SU-DHL-6 (cell line): ENCODE measurements at regions not wholly inside any gene's neighbourhood (a gene's known extent, or its start where the extent isn't known, plus 50 kb on each side); places are given as distances from the start of the nearest gene placed in this dataset.

Source experiments
- H2AFZ ChIP-seq: fragments of 200-600 bp; sonication (generic); 2 replicates; pipeline ENCODE4 v1.6.1; 2014; ENCODE audit warnings: low read depth, mild to moderate bottlenecking, moderate library complexity, mixed read lengths, antibody characterized with exemption, low read length; ENCODE audit not compliant: severe bottlenecking
- H3F3A ChIP-seq: fragments of 200-600 bp; shearing (Covaris generic); 2 replicates; pipeline ENCODE4 v1.6.0; 2016; ENCODE audit warnings: antibody characterized with exemption, mild to moderate bottlenecking; ENCODE audit not compliant: insufficient read depth
- H3K27ac ChIP-seq: fragments of 200-600 bp; sonication (generic); 2 replicates; pipeline ENCODE4 v1.5.1; 2016; ENCODE audit warnings: low read depth, mild to moderate bottlenecking, low read length, moderate library complexity, mixed read lengths
- H3K27me3 ChIP-seq: fragments of 200-600 bp; sonication (generic), shearing (Covaris generic); 2 replicates; pipeline ENCODE4 v1.6.0; 2014; ENCODE audit warnings: mild to moderate bottlenecking, low read length
- H3K36me3 ChIP-seq: fragments of 200-600 bp; sonication (generic); 2 replicates; pipeline ENCODE4 v1.6.1; 2014; ENCODE audit warnings: mild to moderate bottlenecking, low read length, mixed read lengths
- H3K4me2 ChIP-seq: fragments of 300-600, 200-600 bp; shearing (Covaris generic), sonication (generic); 2 replicates; pipeline ENCODE4 v1.6.0; 2014; ENCODE audit warnings: low read length, low read depth, mild to moderate bottlenecking; ENCODE audit not compliant: poor library complexity, severe bottlenecking
- H3K4me3 ChIP-seq: fragments of 200-600 bp; sonication (generic); 2 replicates; pipeline ENCODE4 v1.5.1; 2014; ENCODE audit warnings: antibody characterized with exemption, low read length, mild to moderate bottlenecking, mixed read lengths; ENCODE audit not compliant: insufficient read depth, poor library complexity, severe bottlenecking
- H3K79me2 ChIP-seq: fragments of 200-600 bp; sonication (generic); 2 replicates; pipeline ENCODE4 v1.6.1; 2014; ENCODE audit warnings: mild to moderate bottlenecking, low read length, moderate library complexity; ENCODE audit not compliant: insufficient read depth
- H3K9ac ChIP-seq: fragments of 200-600 bp; sonication (generic); 2 replicates; pipeline ENCODE4 v1.7.0; 2014; ENCODE audit warnings: mild to moderate bottlenecking, low read length
- H3K9me2 ChIP-seq: fragments of 200-600 bp; sonication (generic); replicated peaks from 2 replicates; pipeline ENCODE4 v1.6.1; 2014; ENCODE audit warnings: low read length; ENCODE audit not compliant: insufficient read depth
- H3K9me3 ChIP-seq: fragments of 200-600 bp; sonication (generic); 2 replicates; pipeline ENCODE4 v1.6.1; 2014; ENCODE audit warnings: low read length, mixed read lengths; ENCODE audit not compliant: insufficient read depth
- H4K20me1 ChIP-seq: fragments of 200-600 bp; sonication (generic); 2 replicates; pipeline ENCODE4 v1.6.1; 2014; ENCODE audit warnings: low read depth, mild to moderate bottlenecking, antibody characterized with exemption, low read length, moderate library complexity, mixed read lengths
- EZH2phosphoT487 ChIP-seq: fragments of 200-600 bp; sonication (generic), shearing (Covaris generic); conservative IDR thresholded peaks from 2 replicates; pipeline ENCODE4 v1.6.1; 2018; ENCODE audit warnings: mild to moderate bottlenecking, antibody characterized with exemption, low read length, moderate library complexity, mixed read lengths
- TF ChIP-seq, protein P1 (sequence below): fragments of 200-600 bp; sonication (generic); IDR thresholded peaks from one replicate; pipeline ENCODE4 v1.5.1; 2017; ENCODE audit warnings: antibody characterized with exemption, mild to moderate bottlenecking, low read length, moderate library complexity; ENCODE audit not compliant: insufficient read depth, poor library complexity, severe bottlenecking

- Histone ChIP-seq H3K27me3 (no peaks in the 10 kb centered on the region), H2AFZ (no peak overlapping the region), H3K4me3 (no peak overlapping the region), H3K27ac (no peak overlapping the region), H3K4me2 (no peak overlapping the region), H4K20me1 (no peaks in the 10 kb centered on the region), H3K36me3 (no peaks in the 10 kb centered on the region), H3K9me2 (no peaks in the 10 kb centered on the region), H3K79me2 (no peaks in the 10 kb centered on the region), H3K9me3 (no peaks in the 10 kb centered on the region), H3F3A (no peaks in the 10 kb centered on the region), H3K9ac (no peak overlapping the region)
- no peak for TF ChIP-seq EZH2phosphoT487
- TF ChIP-seq, protein P1, sequence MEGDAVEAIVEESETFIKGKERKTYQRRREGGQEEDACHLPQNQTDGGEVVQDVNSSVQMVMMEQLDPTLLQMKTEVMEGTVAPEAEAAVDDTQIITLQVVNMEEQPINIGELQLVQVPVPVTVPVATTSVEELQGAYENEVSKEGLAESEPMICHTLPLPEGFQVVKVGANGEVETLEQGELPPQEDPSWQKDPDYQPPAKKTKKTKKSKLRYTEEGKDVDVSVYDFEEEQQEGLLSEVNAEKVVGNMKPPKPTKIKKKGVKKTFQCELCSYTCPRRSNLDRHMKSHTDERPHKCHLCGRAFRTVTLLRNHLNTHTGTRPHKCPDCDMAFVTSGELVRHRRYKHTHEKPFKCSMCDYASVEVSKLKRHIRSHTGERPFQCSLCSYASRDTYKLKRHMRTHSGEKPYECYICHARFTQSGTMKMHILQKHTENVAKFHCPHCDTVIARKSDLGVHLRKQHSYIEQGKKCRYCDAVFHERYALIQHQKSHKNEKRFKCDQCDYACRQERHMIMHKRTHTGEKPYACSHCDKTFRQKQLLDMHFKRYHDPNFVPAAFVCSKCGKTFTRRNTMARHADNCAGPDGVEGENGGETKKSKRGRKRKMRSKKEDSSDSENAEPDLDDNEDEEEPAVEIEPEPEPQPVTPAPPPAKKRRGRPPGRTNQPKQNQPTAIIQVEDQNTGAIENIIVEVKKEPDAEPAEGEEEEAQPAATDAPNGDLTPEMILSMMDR, result no peak
Measured at GRCh38 chr4:128501239-128501638, 213.6 kb upstream of the PGRMC2 start.

- Histone ChIP-seq H3K27ac (no peak overlapping the region), H2AFZ (no peak overlapping the region), H3K9me2 (no peaks in the 10 kb centered on the region), H3K4me2 (no peak overlapping the region), H4K20me1 (no peaks in the 10 kb centered on the region), H3K27me3 (no peaks in the 10 kb centered on the region), H3F3A (no peaks in the 10 kb centered on the region), H3K4me3 (no peak overlapping the region), H3K79me2 (no peaks in the 10 kb centered on the region), H3K36me3 (no peaks in the 10 kb centered on the region), H3K9me3 (no peaks in the 10 kb centered on the region), H3K9ac (no peak overlapping the region)
- TF ChIP-seq EZH2phosphoT487, result no peak
- TF ChIP-seq, protein P1, result no peak
Measured at GRCh38 chr4:128488055-128488705, 200.6 kb upstream of the PGRMC2 start.

DNA sequence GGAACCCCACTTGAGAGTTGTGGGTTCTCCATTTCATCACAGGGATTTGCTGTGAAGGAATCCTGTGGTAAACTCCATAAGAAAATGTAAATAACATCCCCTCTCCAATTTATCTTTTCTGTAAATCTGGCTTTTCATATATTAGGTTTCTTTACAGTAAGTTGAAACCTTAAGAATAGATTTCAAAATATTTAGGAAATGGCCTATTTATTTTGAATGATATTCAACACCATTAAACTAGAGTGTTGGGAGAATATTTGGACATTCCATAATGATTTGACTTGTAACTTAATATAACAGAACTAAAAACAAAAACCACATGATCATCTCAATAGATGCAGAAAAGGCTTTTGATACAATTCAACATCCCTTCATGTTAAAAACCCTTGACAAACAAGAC is 197.3 kb upstream of the PGRMC2 start:
- Histone ChIP-seq H3K27me3 (no peaks in the 10 kb centered on the region), H3K9me3 (no peaks in the 10 kb centered on the region), H3F3A (no peaks in the 10 kb centered on the region), H3K36me3 (no peaks in the 10 kb centered on the region), H2AFZ (no peak overlapping the region), H3K4me2 (no peak overlapping the region), H3K9me2 (no peaks in the 10 kb centered on the region), H3K27ac (no peak overlapping the region), H4K20me1 (no peaks in the 10 kb centered on the region), H3K4me3 (no peak overlapping the region), H3K9ac (no peak overlapping the region), H3K79me2 (no peaks in the 10 kb centered on the region)
- no peak for TF ChIP-seq EZH2phosphoT487
- TF ChIP-seq, protein P1, result no peak
